ENCODE measurements at regions not wholly inside any gene's neighbourhood (a gene's known extent, or its start where the extent isn't known, plus 50 kb on each side); places are given as distances from the start of the nearest gene placed in this dataset.
A peak's percentile ranks its signal among the peaks of the same experiment; 100 is the strongest.

GRCh38 chr3:76367281-76367680 lies 581.9 kb upstream of the ZNF717 start:
- no peak for FAIRE-seq
- H3K27me3 ChIP-seq (ENCODE audit: control insufficient read depth, insufficient read depth, low read length): no peaks in the 10 kb centered on the region
- TF ChIP-seq CTCF (IDR thresholded peaks at IDR 0.05; ENCODE audit: borderline replicate concordance, extremely low read depth, insufficient read depth): no peak
- no peak overlapping the region for H3K4me3 ChIP-seq (ENCODE audit: low read length in 3 of 3)
- no peak overlapping the region for H3K9ac ChIP-seq (ENCODE audit: low read length in 3 of 3)
- H3K4me1 ChIP-seq (ENCODE audit: control insufficient read depth in 2 of 3, insufficient read depth in 2 of 3, low read depth in 1 of 3, low read length in 3 of 3): no peaks in the 10 kb centered on the region
- no peaks in the 10 kb centered on the region for H3K36me3 ChIP-seq (ENCODE audit: control insufficient read depth in 2 of 3, insufficient read depth in 3 of 3, low read length in 3 of 3)
- no peak overlapping the region for H3K27ac ChIP-seq (ENCODE audit: low read depth in 2 of 2, low read length in 2 of 2)
- no peaks in the 10 kb centered on the region for H3K9me3 ChIP-seq (ENCODE audit: control insufficient read depth in 2 of 3, insufficient read depth in 1 of 3, low read length in 3 of 3)
- DNase-seq: no peak
- intact Hi-C loops (cut with DNase I): no loop called here

GRCh38 chr3:76369170-76369569 lies 583.8 kb upstream of the ZNF717 start:
- Histone ChIP-seq H3K9me3 (ENCODE audit: control insufficient read depth in 2 of 3, insufficient read depth in 1 of 3, low read length in 3 of 3) (no peaks in the 10 kb centered on the region), H3K4me1 (ENCODE audit: control insufficient read depth in 2 of 3, insufficient read depth in 2 of 3, low read depth in 1 of 3, low read length in 3 of 3) (no peaks in the 10 kb centered on the region), H3K9ac (ENCODE audit: low read length in 3 of 3) (no peak overlapping the region), H3K27ac (ENCODE audit: low read depth in 2 of 2, low read length in 2 of 2) (no peak overlapping the region), H3K27me3 (ENCODE audit: control insufficient read depth, insufficient read depth, low read length) (no peaks in the 10 kb centered on the region), H3K4me3 (ENCODE audit: low read length in 3 of 3) (no peak overlapping the region), H3K36me3 (ENCODE audit: control insufficient read depth in 2 of 3, insufficient read depth in 3 of 3, low read length in 3 of 3) (no peaks in the 10 kb centered on the region)
- intact Hi-C loops (cut with DNase I): no loop called here
- DNase-seq (peak in 2 of 5 donors; percentile 19 to 74), FAIRE-seq (no peak)
- peak; percentile 9 for TF ChIP-seq CTCF (IDR thresholded peaks at IDR 0.05; ENCODE audit: borderline replicate concordance, extremely low read depth, insufficient read depth)

GRCh38 chr3:76370749-76371520 lies 585.6 kb upstream of the ZNF717 start:
- H3K9ac ChIP-seq (ENCODE audit: low read length in 3 of 3): no peak overlapping the region
- intact Hi-C loops (cut with DNase I): no loop called here

More at GRCh38 chr3:76370749-76371520, 585.6 kb upstream of the ZNF717 start:
- no peak overlapping the region for H3K27ac ChIP-seq (ENCODE audit: low read depth in 2 of 2, low read length in 2 of 2)
- H3K9me3 ChIP-seq (ENCODE audit: control insufficient read depth in 2 of 3, insufficient read depth in 1 of 3, low read length in 3 of 3): no peaks in the 10 kb centered on the region
- no peak for TF ChIP-seq CTCF (IDR thresholded peaks at IDR 0.05; ENCODE audit: borderline replicate concordance, extremely low read depth, insufficient read depth)
- no peaks in the 10 kb centered on the region for H3K36me3 ChIP-seq (ENCODE audit: control insufficient read depth in 2 of 3, insufficient read depth in 3 of 3, low read length in 3 of 3)
- DNase-seq (peak in 2 of 5 donors; percentile 44 to 49), FAIRE-seq (no peak)
- no peaks in the 10 kb centered on the region for H3K27me3 ChIP-seq (ENCODE audit: control insufficient read depth, insufficient read depth, low read length)
- no peak overlapping the region for H3K4me3 ChIP-seq (ENCODE audit: low read length in 3 of 3)
- no peaks in the 10 kb centered on the region for H3K4me1 ChIP-seq (ENCODE audit: control insufficient read depth in 2 of 3, insufficient read depth in 2 of 3, low read depth in 1 of 3, low read length in 3 of 3)
